GM19043 (cell line): ENCODE measurements at regions not wholly inside any gene's neighbourhood (a gene's known extent, or its start where the extent isn't known, plus 50 kb on each side); places are given as distances from the start of the nearest gene placed in this dataset.

Experiments
- ATAC-seq: cut with Tn5 transposase; IDR thresholded peaks from one replicate; pipeline ENCODE4 v1.9.1; 2021; ENCODE audit warnings: low read depth; ENCODE audit not compliant: unreplicated experiment

GRCh38 chr4:58247792-58248191 is 1137.6 kb upstream of the IGFBP7 start:
- no peak for ATAC-seq

DNA sequence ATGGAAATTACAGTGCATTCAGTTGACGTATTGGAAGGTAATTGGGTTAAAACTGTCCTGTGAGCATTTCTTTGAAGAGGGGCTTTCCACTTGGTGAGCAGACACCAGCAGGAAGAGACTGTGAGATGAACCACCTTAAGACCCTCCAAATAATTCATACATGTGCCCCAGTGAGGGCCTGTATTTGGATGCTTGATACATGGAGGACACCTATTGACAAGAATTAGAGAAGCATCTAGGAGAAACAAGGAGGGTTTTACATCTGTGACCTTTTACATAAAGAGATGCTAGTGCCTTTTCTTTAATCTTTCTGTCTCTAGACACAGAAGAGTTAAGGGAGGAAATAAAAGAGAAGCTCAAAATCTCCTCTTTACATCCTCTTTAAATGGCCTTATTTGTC is 1115.3 kb upstream of the IGFBP7 start:
- ATAC-seq, result no peak

DNA sequence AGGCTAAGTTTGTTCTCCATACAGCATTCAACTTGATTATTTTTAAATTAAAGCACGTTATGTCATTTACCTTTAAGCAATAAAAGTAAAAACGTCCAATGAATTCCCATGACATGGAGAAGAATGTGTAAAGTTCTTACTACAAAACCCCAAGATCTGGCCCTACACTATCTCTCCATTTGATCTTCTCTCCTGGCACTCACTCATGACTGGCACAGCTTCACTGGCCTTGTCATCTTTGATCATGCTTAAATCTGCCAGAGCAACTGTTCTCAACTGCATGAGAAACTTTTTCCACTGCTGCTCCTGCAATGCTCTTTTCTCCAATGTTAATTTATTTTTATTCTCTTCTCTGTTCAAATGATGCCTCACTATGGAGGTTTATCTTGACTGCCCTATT is 1109.0 kb upstream of the IGFBP7 start:
- ATAC-seq, result no peak

- ATAC-seq, result no peak
Measured at GRCh38 chr4:58216461-58216860, 1106.3 kb upstream of the IGFBP7 start.

GRCh38 chr4:58214376-58214775 is 1104.2 kb upstream of the IGFBP7 start:
- no peak for ATAC-seq

DNA sequence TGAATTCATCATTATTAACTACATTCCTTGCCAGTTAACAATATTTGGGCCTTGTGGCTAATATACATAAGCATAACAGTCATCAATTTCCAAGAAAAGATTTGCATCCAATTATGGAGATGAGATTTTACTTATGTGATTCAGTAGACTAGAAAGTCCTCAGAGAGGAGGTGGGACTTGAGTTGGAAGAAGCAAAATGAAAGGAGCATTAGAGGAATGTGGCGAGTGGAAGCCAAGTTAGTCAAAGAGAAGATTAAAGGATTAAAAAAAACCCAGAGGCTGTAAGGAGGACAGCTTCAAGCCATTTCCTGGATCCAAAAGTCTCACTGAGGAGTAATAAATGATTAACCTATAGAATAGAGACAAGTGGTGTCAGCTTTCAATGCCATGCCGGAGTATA is 1099.4 kb upstream of the IGFBP7 start:
- ATAC-seq, result no peak

DNA sequence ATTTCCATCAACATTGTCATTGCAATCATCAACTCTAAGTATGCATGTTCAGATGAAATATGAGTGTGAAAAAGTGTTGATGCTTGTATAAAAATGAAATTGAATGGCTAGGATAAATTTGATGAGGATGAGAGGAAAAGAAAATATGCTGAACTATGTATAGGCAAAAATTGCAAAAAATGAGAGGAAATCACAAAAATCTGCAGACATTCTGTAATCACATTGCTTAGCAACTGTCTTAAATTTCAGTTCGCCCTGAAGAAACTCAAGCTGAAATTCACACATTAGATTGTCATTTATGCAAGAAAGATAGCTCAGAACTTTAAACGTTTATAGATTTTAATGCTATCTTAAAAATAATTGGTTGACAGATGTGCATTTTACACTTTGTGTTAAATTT is 1098.8 kb upstream of the IGFBP7 start:
- no peak for ATAC-seq

GRCh38 chr4:58205446-58206235 is 1095.5 kb upstream of the IGFBP7 start:
- ATAC-seq, result no peak

GRCh38 chr4:58192217-58192616 is 1082.0 kb upstream of the IGFBP7 start:
- no peak for ATAC-seq

DNA sequence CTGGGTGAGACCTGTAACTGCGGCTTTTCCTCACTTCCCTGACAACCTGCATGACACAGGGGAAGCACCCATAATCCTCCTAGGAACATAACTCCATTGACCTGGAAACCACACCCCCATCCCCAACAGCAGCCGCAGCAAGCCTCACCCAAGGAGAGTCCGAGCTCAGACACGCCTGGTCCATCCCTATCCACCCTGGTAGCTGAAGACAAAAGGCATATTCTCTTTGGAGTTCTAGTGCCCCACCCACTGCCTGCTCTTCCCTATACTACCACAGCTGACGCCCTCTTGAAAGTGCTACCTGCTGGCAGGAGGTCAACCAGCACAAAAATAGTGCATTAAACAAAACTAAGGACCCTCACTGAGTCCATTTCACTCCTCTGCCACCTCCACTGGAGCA is 1080.9 kb upstream of the IGFBP7 start:
- no peak for ATAC-seq

DNA sequence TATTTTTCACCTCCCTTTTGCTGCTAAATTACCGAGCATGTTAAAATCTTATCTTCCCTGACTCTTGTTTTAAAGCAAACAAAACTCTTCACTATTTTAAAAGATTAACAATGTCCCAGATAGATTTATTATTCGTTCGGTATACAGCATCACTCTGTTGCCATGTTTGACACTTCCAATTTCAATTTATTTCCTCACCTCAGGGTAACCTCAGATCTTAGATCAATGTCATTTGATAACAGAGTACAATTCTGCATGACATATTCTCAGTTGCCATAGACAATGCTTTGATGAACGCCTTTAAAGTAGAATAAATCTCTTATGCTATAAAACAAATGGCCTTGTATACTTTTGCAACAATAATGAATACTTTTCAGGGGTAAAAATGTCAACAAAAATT is 1078.1 kb upstream of the IGFBP7 start:
- no peak for ATAC-seq

GRCh38 chr4:58175024-58175423 is 1064.8 kb upstream of the IGFBP7 start:
- no peak for ATAC-seq

- ATAC-seq, result no peak
Measured at GRCh38 chr4:58166490-58166889, 1056.3 kb upstream of the IGFBP7 start.

DNA sequence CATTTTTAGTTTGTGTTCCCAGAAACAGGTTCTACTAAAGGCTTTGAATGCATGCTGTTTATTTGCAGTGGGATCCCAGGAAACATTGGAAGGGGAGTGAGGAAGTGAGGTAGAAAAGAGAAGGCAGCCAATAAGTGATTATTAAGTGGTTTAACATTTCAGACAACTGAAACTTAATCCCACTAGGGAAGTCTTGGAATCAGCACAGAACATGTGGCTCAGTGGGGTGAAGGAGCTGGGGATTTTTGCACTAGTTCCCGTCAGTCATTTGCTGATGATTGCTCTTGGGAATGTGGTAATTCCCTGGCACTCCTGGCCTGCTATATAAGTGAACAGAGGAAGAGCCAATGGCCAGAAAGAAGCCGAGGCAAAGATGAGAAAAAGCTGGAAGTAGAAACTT is 1053.0 kb upstream of the IGFBP7 start:
- ATAC-seq, result no peak

DNA sequence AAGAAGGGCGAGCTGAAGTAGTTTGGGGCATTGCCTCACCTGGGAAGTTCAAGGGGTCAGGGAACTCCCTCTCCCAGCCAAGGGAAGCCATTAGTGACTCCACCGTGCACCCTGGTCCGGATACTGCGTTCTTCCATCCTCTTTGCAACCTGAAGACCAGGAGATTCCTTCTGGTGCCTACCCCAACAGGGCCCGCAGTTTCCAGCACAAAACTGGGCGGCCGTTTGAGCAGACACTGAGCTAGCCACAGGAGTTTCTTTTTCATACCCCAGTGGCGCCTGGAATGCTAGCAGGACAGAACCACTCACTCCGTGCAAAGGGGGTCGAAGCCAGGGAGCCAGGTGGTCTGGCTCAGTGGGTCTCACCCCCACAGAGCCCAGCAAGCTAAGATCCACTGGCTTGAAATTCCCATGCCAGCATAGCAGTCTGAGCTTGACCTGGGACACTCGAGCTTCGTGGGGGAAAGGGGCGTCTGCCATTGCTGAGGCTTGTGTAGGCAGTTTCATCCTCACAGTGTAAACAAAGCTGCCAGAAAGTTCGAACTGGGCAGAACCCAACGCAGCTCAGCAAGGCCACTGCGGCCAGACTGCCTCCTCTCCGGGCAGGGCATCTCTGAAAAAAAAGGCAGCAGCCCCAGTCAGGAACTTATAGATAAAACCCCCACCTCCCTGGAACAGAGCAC is 1039.4 kb upstream of the IGFBP7 start:
- ATAC-seq, result no peak

GRCh38 chr4:58144721-58145120 is 1034.5 kb upstream of the IGFBP7 start:
- no peak for ATAC-seq

- no peak for ATAC-seq
Measured at GRCh38 chr4:58138786-58139668, 1028.8 kb upstream of the IGFBP7 start.

DNA sequence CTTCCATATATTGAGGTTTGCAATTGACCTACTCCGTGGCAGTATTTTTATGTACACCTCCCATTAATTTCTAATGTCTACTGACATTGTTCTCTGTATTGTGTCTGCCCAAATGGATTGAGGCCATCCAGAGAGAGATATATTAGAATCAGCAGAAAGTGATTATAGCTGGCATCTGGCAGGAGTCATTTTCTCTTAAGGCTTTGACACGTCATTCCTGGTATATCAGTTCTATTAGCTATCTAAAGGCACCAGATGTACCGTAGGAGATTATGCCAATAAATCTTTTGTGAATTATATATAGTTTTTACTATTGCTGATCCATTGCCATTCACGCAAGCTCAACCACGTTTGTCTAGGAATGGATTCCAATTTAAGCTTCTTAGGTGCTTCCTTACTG is 1026.4 kb upstream of the IGFBP7 start:
- no peak for ATAC-seq

DNA sequence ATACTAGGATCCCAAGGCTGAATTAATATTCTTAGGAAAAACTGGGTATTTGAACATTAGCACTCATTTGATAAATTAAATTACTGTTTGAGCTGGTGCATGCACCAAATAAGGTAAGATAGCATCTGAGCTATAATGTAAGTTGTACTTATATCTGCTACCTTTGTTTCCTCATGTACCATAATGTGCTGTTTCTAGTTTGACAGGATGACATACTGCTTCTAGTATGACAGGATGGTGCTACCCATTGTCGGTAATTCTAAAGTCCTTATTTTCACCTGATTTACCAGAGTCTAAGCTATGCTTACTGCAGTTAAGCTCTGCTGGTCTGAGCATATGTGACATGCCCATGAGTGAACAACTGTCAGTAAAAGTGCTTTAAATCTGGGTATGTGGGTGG is 1017.5 kb upstream of the IGFBP7 start:
- ATAC-seq, result no peak

DNA sequence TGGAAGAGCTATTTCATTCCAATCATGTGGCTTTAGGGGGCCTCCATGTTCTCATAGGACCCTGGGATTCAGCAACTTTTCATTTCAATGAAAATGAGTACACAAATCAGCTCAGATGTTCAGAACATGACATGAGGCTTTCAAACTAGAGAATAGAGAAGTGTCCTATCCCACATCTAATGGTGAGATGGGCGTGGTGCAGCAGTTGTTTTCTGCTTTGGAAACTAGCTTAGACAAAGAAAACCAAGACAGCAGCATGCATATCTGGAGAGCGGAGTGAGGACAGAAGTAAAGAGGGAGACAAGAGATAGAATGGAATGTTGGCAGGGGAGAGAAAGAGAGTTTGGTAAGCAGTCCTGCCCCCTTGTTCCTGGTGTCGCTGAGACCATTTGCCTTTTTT is 1009.1 kb upstream of the IGFBP7 start:
- ATAC-seq, result no peak

GRCh38 chr4:58113126-58113525 is 1002.9 kb upstream of the IGFBP7 start:
- ATAC-seq, result no peak
